Endothelial cell of umbilical vein (primary cell): ENCODE measurements at regions not wholly inside any gene's neighbourhood (a gene's known extent, or its start where the extent isn't known, plus 50 kb on each side); places are given as distances from the start of the nearest gene placed in this dataset.

ENCODE experiments used
- BruUV-seq: library from RNA; stranded (reverse); fragments of 400-500 nt; replicated peaks from 2 replicates; lab custom pipeline; 2021; lab: Mats Ljungman, UMichigan
- CTCF ChIA-PET: fragments of 300-600, 350-600 bp; sonication (Branson Sonifier 250); formaldehyde crosslinking; loops from one replicate; lab custom pipeline; 2021; ENCODE audit warnings: antibody characterized with exemption, inconsistent platforms; lab: Charles Lee
- POLR2A ChIA-PET: fragments of 300-600, 350-600 bp; sonication (Branson Sonifier 250); formaldehyde crosslinking; loops from one replicate; lab custom pipeline; 2021; ENCODE audit warnings: antibody characterized with exemption, inconsistent platforms; lab: Charles Lee
- DNase-seq: peaks from one replicate; pipeline ENCODE4 v3.0.0-alpha.2; 2011; ENCODE audit warnings: low read depth, low spot score
- FAIRE-seq: peaks from 2 replicates; lab custom pipeline; 2011; peaks lifted over from hg19 to GRCh38; lab: Jason Lieb, UNC
- H2AFZ ChIP-seq: 2 replicates; pipeline ENCODE4 v1.6.0; 2012; ENCODE audit warnings: low read depth, low read length, control low read depth, inconsistent platforms
- H3K27ac ChIP-seq: 2 replicates; pipeline ENCODE4 v1.5.1; 2011; ENCODE audit warnings: low read depth, mild to moderate bottlenecking, control low read depth, low read length, moderate library complexity; ENCODE audit not compliant: insufficient read depth
- H3K27me3 ChIP-seq, 2 experiments: 2 replicates each; pipeline versions ENCODE4 v1.6.0 to v1.6.1; 2011; ENCODE audit warnings: low read length in 2 of 2, mixed read lengths in 1 of 2; ENCODE audit not compliant: control insufficient read depth in 2 of 2, insufficient read depth in 2 of 2
- H3K36me3 ChIP-seq, 2 experiments: 2 replicates in 1 of 2; 3 replicates in 1 of 2; pipeline ENCODE4 v1.5.1; 2011; ENCODE audit warnings: low read length in 2 of 2, mild to moderate bottlenecking in 1 of 2, moderate library complexity in 1 of 2; ENCODE audit not compliant: control insufficient read depth in 2 of 2, insufficient read depth in 2 of 2; ENCODE audit errors: extremely low read depth in 1 of 2
- H3K4me1 ChIP-seq: 3 replicates; pipeline ENCODE4 v1.5.1; 2011; ENCODE audit warnings: mild to moderate bottlenecking, low read length; ENCODE audit not compliant: control insufficient read depth, insufficient read depth; ENCODE audit errors: extremely low read depth
- H3K4me2 ChIP-seq: 2 replicates; pipeline ENCODE4 v1.6.1; 2011; ENCODE audit warnings: low read length, control low read depth, mixed read lengths; ENCODE audit not compliant: insufficient read depth
- H3K4me3 ChIP-seq, 3 experiments: fragments of 200-600 bp in 1 of 3; sonication (generic), shearing (Covaris generic) in 1 of 3; replicated peaks in 1 of 3; 2 replicates each; pipeline ENCODE4 v1.5.1; 2011 to 2016; ENCODE audit warnings: control low read depth in 3 of 3, low read length in 3 of 3, mild to moderate bottlenecking in 2 of 3, inconsistent platforms in 1 of 3, low read depth in 1 of 3, moderate library complexity in 1 of 3; ENCODE audit not compliant: insufficient read depth in 1 of 3
- H3K79me2 ChIP-seq: 2 replicates; pipeline ENCODE4 v1.6.0; 2012; ENCODE audit warnings: low read length, inconsistent platforms; ENCODE audit not compliant: control insufficient read depth, insufficient read depth
- H3K9ac ChIP-seq: replicated peaks from 2 replicates; pipeline ENCODE3; 2011; ENCODE audit warnings: low read length, control low read depth; ENCODE audit not compliant: insufficient read depth; ENCODE audit errors: extremely low read depth
- H3K9me1 ChIP-seq: replicated peaks from 3 replicates; pipeline ENCODE4 v1.6.0; 2011; ENCODE audit warnings: mild to moderate bottlenecking, low read length; ENCODE audit not compliant: control insufficient read depth, insufficient read depth; ENCODE audit errors: extremely low read depth
- H3K9me3 ChIP-seq: replicated peaks from 2 replicates; pipeline ENCODE4 v1.5.1; 2012; ENCODE audit warnings: low read length, inconsistent platforms; ENCODE audit not compliant: control insufficient read depth, insufficient read depth
- H4K20me1 ChIP-seq: replicated peaks from 2 replicates; pipeline ENCODE3; 2011; ENCODE audit warnings: mild to moderate bottlenecking, low read length; ENCODE audit not compliant: control insufficient read depth, insufficient read depth; ENCODE audit errors: extremely low read depth
- EZH2 ChIP-seq: IDR thresholded peaks from 2 replicates; pipeline ENCODE4 v1.6.1; 2012; ENCODE audit warnings: borderline replicate concordance, low read depth, mild to moderate bottlenecking, moderate library complexity, low read length, inconsistent platforms; ENCODE audit not compliant: severe bottlenecking
- FOS ChIP-seq: IDR thresholded peaks from 2 replicates; pipeline ENCODE4 v1.6.1; 2011; ENCODE audit warnings: mild to moderate bottlenecking, low read length, moderate library complexity, borderline replicate concordance; ENCODE audit not compliant: insufficient read depth
- GATA2 ChIP-seq: IDR thresholded peaks from 2 replicates; pipeline ENCODE4 v1.7.0; 2011; ENCODE audit warnings: low read depth, mild to moderate bottlenecking, moderate library complexity, mixed read lengths, low read length; ENCODE audit not compliant: insufficient read length, insufficient read depth
- JUN ChIP-seq: IDR thresholded peaks from 2 replicates; pipeline ENCODE4 v1.6.1; 2011; ENCODE audit warnings: borderline replicate concordance, low read depth; ENCODE audit not compliant: insufficient read length, insufficient read depth
- MYC ChIP-seq: IDR thresholded peaks from one replicate; pipeline ENCODE4 v1.6.1; 2011; ENCODE audit warnings: mild to moderate bottlenecking, low read depth, low read length
- POLR2A ChIP-seq: IDR thresholded peaks from 2 replicates; pipeline ENCODE4 v1.6.1; 2012; ENCODE audit warnings: low read depth, mild to moderate bottlenecking, control low read depth, low read length
- POLR2AphosphoS5 ChIP-seq: IDR thresholded peaks from 2 replicates; pipeline ENCODE4 v1.6.1; 2012; ENCODE audit warnings: low read depth, mild to moderate bottlenecking, control low read depth, low read length, moderate library complexity; ENCODE audit not compliant: insufficient read depth
- dilution Hi-C: fragments of 300-500 bp; cut with MboI; formaldehyde crosslinking; loops from one replicate; pipeline ENCODE4 v1.15.0; 2019; ENCODE audit warnings: low sequenced_read_pairs; ENCODE audit not compliant: extremely low pct_ligation_motif_present
- intact Hi-C: fragments of 100-400 bp; cut with micrococcal nuclease; formaldehyde crosslinking; loops from one replicate; pipeline ENCODE4 v1.10.0; 2022
- TF ChIP-seq, protein P1 (sequence below): IDR thresholded peaks from 2 replicates; pipeline ENCODE4 v1.6.1; 2011; ENCODE audit not compliant: insufficient read depth, insufficient read length
- TF ChIP-seq, protein P2 (sequence below), 2 donors: IDR thresholded peaks; 1 replicate in 1 of 2; 2 replicates in 1 of 2; pipeline ENCODE4 v1.5.1; 2011; ENCODE audit warnings: low read length in 2 of 2, mild to moderate bottlenecking in 2 of 2, moderate library complexity in 2 of 2, control low read depth in 1 of 2, inconsistent platforms in 1 of 2, low read depth in 1 of 2; ENCODE audit not compliant: insufficient read depth in 1 of 2; ENCODE audit errors: extremely low read depth in 1 of 2

DNA sequence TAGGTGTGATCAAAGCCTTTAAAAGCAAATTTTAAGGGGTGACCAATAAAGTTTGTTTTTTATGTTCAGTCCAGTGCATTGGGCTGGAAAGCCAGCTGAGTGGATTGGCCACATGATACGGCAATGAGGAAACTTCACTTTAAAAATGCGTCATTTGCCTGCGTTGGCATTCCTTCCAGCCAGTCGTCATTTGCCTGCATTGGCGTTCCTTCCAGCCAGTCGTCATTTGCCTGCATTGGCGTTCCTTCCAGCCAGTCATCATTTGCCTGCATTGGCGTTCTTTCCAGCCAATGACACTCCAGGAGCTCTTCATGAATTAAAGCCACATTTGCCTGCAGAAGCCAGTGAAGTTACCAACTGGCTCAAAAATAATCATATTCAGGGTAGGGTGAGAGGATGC is 378.6 kb downstream of the SMOC2 start:
- intact Hi-C loops, result no loop called here
- Histone ChIP-seq H2AFZ (no peak overlapping the region), H3K27ac (no peak overlapping the region), H3K4me2 (no peak overlapping the region), H3K27me3 (no peaks in the 10 kb centered on the region), H3K9me3 (peaks cover 7% of the 10 kb centered on the region), H3K9ac (no peak overlapping the region), H3K4me3 (no peak overlapping the region), H3K79me2 (no peaks in the 10 kb centered on the region), H3K9me1 (no peaks in the 10 kb centered on the region), H3K36me3 (no peaks in the 10 kb centered on the region), H3K4me1 (no peaks in the 10 kb centered on the region), H4K20me1 (no peaks in the 10 kb centered on the region)
- DNase-seq (no peak), FAIRE-seq (no peak)
- ChIA-PET POLR2A (no interaction called here), CTCF (no interaction called here)
- TF ChIP-seq, protein P1, sequence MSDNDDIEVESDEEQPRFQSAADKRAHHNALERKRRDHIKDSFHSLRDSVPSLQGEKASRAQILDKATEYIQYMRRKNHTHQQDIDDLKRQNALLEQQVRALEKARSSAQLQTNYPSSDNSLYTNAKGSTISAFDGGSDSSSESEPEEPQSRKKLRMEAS, result no peak
- dilution Hi-C loops, result no loop called here
- no TSS peak for BruUV-seq

DNA sequence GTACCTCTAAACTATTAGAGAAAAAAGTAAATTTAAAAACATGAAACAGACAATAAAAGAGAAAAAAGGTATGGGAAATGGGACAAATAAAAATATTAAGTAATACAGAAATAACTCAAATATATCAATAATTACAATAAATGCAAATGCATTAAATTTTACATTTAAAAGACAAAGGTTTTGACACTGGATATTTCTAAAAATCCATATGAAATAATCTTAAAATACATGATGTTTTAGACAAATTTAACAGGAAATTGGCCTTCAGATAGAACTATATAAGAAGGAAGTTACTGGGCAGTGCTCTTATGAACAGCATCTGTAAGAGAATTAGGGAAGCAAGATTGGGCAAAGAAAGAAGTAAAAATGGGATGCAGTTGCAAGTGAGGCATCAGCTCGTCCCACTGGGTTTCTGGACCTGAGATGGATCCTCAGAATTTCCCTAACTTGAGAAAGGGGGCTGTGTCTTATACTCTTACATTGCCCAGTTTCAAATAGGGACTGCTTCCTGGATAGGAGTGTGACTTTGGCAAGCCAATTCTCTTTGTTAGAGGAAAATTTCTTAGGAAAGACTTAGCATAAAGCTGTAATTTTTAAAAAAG is 376.7 kb downstream of the SMOC2 start:
- ChIA-PET POLR2A (no interaction called here), CTCF (no interaction called here)
- dilution Hi-C loops, result no loop called here

More for the DNA sequence above, 376.7 kb downstream of the SMOC2 start:
- no peak for DNase-seq
- no peaks in the 10 kb centered on the region for H4K20me1 ChIP-seq
- H3K4me3 ChIP-seq, result no peak overlapping the region
- TF ChIP-seq EZH2 (no peak), FOS (no peak), MYC (no peak), POLR2AphosphoS5 (no peak), GATA2 (no peak), JUN (no peak), POLR2A (no peak)
- TF ChIP-seq, protein P2, sequence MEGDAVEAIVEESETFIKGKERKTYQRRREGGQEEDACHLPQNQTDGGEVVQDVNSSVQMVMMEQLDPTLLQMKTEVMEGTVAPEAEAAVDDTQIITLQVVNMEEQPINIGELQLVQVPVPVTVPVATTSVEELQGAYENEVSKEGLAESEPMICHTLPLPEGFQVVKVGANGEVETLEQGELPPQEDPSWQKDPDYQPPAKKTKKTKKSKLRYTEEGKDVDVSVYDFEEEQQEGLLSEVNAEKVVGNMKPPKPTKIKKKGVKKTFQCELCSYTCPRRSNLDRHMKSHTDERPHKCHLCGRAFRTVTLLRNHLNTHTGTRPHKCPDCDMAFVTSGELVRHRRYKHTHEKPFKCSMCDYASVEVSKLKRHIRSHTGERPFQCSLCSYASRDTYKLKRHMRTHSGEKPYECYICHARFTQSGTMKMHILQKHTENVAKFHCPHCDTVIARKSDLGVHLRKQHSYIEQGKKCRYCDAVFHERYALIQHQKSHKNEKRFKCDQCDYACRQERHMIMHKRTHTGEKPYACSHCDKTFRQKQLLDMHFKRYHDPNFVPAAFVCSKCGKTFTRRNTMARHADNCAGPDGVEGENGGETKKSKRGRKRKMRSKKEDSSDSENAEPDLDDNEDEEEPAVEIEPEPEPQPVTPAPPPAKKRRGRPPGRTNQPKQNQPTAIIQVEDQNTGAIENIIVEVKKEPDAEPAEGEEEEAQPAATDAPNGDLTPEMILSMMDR (IDR thresholded peaks at IDR 0.05; ENCODE audit: extremely low read depth in 1 of 2, insufficient read depth in 1 of 2, low read depth in 1 of 2, low read length in 2 of 2), result no peak
- TF ChIP-seq, protein P1, result no peak
- BruUV-seq, result no TSS peak
- no peak overlapping the region for H3K9ac ChIP-seq
- no peak overlapping the region for H2AFZ ChIP-seq
- peaks cover 9% of the 10 kb centered on the region for H3K9me3 ChIP-seq
- no peak overlapping the region for H3K4me2 ChIP-seq
- H3K9me1 ChIP-seq, result no peaks in the 10 kb centered on the region
- H3K4me1 ChIP-seq, result no peaks in the 10 kb centered on the region
- intact Hi-C loops, result no loop called here
- no peaks in the 10 kb centered on the region for H3K27me3 ChIP-seq
- no peaks in the 10 kb centered on the region for H3K79me2 ChIP-seq
- H3K27ac ChIP-seq, result no peak overlapping the region
- no peaks in the 10 kb centered on the region for H3K36me3 ChIP-seq
- FAIRE-seq, result no peak
